GM06990 (cell line): ENCODE measurements at regions not wholly inside any gene's neighbourhood (a gene's known extent, or its start where the extent isn't known, plus 50 kb on each side); places are given as distances from the start of the nearest gene placed in this dataset.
"Not testable (repeated sequence)": the region's sequence is repeated elsewhere in the genome, so short reads cannot be mapped to it uniquely, and the experiment has no call there.

Experiments
- DNase-seq: peaks from one replicate; pipeline ENCODE4 v3.0.0-alpha.2; 2011; ENCODE audit not compliant: insufficient read length; ENCODE audit errors: extremely low read depth
- H3K27me3 ChIP-seq: replicated peaks from 2 replicates; pipeline ENCODE4 v1.6.0; 2011; ENCODE audit warnings: low read length; ENCODE audit not compliant: control insufficient read depth, insufficient read depth
- H3K36me3 ChIP-seq: 2 replicates; pipeline ENCODE4 v1.5.1; 2011; ENCODE audit warnings: low read length; ENCODE audit not compliant: control insufficient read depth, insufficient read depth
- H3K4me3 ChIP-seq: replicated peaks from 2 replicates; pipeline ENCODE4 v1.5.1; 2011; ENCODE audit warnings: low read depth, mild to moderate bottlenecking, control low read depth, low read length
- TF ChIP-seq, protein P1 (sequence below): IDR thresholded peaks from 2 replicates; pipeline ENCODE4 v1.5.1; 2011; ENCODE audit warnings: low read length, control low read depth, mild to moderate bottlenecking, inconsistent platforms; ENCODE audit not compliant: insufficient read depth, poor library complexity, severe bottlenecking

DNA sequence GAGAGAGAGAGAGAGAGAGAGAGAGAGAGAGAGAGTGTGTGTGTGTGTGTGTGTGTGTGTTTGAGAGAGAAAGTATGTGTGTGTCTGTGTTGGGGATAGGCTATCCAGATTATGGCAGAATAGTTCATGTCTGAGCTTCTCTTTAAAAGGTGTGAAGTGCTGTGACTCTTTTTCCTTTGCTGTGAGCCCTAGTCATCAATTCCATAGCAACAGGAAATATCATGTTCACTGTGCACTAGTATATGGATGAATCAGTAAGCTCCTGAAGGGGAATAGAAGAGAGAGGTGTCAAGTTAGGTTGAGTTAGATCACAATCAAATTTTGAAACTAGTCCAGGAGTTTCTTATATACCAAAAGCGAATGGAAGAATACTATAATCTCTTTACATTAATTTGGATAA, 318.7 kb downstream of the RFPL4B start:
- H3K36me3 ChIP-seq: no peaks in the 10 kb centered on the region
- TF ChIP-seq, protein P1, sequence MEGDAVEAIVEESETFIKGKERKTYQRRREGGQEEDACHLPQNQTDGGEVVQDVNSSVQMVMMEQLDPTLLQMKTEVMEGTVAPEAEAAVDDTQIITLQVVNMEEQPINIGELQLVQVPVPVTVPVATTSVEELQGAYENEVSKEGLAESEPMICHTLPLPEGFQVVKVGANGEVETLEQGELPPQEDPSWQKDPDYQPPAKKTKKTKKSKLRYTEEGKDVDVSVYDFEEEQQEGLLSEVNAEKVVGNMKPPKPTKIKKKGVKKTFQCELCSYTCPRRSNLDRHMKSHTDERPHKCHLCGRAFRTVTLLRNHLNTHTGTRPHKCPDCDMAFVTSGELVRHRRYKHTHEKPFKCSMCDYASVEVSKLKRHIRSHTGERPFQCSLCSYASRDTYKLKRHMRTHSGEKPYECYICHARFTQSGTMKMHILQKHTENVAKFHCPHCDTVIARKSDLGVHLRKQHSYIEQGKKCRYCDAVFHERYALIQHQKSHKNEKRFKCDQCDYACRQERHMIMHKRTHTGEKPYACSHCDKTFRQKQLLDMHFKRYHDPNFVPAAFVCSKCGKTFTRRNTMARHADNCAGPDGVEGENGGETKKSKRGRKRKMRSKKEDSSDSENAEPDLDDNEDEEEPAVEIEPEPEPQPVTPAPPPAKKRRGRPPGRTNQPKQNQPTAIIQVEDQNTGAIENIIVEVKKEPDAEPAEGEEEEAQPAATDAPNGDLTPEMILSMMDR: no peak
- H3K27me3 ChIP-seq: no peaks in the 10 kb centered on the region
- DNase-seq: no peak
- H3K4me3 ChIP-seq: no peak overlapping the region

DNA sequence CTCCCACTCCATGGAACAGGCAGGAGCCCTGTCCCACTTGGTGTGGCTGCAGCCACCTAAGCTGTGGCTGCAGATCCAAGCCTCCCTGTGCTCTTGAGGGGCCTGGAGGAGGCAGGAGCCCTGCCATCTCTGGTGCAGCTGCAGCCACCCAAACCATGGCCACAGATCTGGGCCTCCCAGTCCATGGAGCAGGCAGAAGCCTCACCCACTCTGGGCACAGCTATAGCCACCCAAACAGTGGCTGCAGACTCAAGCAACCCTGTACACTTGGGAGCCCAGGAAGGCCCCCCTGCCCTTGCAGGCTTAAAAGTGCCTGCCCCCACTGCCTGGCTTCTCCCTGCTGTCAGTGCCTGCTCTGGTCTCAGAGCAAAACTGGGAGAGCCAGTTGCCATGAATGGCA, 320.3 kb downstream of the RFPL4B start:
- Histone ChIP-seq H3K36me3 (no peaks in the 10 kb centered on the region), H3K27me3 (no peaks in the 10 kb centered on the region), H3K4me3 (no peak overlapping the region)
- TF ChIP-seq, protein P1: no peak
- no peak for DNase-seq

DNA sequence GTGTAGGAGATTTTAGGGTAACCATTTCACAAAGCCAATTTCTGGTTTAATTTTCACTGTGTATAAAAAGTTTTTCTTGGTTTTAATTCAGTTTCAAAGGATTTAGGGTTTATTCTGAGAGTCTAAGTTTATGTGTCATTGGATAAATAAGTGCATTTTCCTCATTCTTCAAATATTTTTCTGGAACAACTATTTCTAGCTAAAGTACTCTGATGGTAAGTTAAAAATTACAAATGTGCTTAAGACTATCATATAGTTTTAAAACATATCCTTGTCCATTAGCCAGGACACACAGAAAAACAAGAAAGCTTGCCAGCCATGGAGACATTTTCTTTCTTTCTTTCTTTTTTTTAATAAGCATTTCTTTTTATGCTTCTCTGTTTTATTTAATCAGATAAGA, 333.0 kb downstream of the RFPL4B start:
- Histone ChIP-seq H3K36me3 (no peaks in the 10 kb centered on the region), H3K27me3 (no peaks in the 10 kb centered on the region), H3K4me3 (no peak overlapping the region)
- TF ChIP-seq, protein P1: no peak
- no peak for DNase-seq

DNA sequence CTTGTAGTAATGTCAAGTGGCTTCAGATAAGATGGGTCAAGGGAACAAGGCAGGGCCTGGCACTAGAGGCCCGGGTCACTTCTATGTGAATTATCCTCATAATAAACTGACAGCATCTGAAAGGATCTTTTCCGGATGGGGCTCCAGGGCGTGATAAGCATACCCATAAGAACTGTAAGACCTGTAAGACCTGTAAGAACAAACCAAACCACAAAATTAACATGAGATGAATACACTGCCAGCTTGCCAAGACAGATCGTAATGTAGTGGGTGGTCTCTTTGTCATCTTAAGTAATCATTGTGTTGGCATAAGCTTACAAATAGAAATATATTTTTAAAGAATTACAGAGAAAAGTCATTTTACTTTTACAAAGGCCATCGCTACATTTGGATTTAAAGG, 334.9 kb downstream of the RFPL4B start:
- Histone ChIP-seq H3K27me3 (no peaks in the 10 kb centered on the region), H3K4me3 (no peak overlapping the region), H3K36me3 (no peaks in the 10 kb centered on the region)
- TF ChIP-seq, protein P1: no peak
- no peak for DNase-seq

DNA sequence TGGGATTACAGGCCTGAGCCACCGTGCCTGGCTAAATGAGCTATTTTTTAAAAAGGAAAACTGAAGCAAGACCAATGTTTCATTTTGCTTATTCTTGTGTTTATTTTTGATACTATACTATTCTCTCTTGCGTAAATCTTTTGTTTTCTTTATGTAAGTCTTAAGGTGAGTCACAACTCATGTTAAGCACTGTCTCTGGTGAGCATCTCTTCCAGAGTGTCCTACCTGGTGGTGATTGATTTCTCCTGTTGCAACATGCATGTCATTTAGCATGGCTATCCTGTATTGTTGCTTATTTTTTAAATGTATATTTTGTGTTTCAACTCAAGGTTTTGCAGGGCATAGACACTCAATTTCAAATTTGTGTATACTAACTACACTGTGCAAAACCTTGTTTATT, 336.0 kb downstream of the RFPL4B start:
- Histone ChIP-seq H3K27me3 (no peaks in the 10 kb centered on the region), H3K4me3 (no peak overlapping the region), H3K36me3 (no peaks in the 10 kb centered on the region)
- TF ChIP-seq, protein P1: no peak
- DNase-seq: no peak

DNA sequence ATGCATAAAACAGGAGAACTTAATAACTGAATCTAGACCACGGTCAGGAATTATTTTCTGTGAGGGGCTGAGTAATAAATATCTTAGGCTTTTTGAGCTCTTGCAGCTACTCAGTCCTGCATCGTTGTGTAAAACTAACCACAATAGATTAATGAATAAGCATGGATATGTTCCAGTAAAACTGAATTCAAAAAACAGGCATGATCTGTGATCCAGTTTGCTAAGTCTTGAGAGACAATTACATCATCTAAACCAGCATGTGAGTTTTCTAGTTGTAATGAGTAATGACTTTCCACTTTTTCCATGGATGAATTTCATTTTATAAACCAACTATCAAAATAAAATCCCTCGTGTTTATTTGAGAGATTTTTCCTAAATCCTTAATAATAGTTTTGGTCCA, 336.8 kb downstream of the RFPL4B start:
- no peak for DNase-seq
- TF ChIP-seq, protein P1: no peak
- no peaks in the 10 kb centered on the region for H3K36me3 ChIP-seq
- no peaks in the 10 kb centered on the region for H3K27me3 ChIP-seq
- no peak overlapping the region for H3K4me3 ChIP-seq

DNA sequence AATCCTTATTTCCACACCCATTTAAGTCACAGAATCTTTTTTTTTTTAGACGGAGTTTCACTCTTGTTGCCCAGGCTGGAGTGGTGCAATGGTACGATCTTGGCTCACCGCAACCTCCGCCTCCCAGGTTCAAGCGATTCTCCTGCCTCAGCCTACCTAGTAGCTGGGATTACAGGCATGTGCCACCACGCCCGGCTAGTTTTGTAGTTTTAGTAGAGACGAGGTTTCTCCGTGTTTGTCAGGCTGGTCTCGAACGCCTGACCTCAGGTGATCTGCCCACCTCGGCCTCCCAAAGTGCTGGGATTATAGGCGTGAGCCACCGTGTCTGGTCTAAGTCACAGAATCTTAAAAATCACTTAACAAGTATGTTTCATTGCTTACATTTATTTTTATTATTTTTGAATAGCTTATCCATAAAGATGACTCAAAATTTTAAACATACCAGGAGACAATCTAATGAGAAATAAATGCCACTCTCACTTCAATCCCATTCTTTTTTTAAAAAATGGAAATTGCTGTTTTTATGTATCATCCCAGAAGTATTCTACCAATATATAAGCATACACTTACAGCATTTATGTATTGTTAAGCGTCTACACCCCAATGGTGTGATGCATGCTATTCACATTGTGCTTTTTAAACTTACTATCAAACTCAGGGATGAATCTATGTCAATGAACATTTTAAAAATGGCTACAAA, 338.5 kb downstream of the RFPL4B start:
- not testable (repeated sequence) for H3K36me3 ChIP-seq, H3K4me3 ChIP-seq, H3K27me3 ChIP-seq, DNase-seq

DNA sequence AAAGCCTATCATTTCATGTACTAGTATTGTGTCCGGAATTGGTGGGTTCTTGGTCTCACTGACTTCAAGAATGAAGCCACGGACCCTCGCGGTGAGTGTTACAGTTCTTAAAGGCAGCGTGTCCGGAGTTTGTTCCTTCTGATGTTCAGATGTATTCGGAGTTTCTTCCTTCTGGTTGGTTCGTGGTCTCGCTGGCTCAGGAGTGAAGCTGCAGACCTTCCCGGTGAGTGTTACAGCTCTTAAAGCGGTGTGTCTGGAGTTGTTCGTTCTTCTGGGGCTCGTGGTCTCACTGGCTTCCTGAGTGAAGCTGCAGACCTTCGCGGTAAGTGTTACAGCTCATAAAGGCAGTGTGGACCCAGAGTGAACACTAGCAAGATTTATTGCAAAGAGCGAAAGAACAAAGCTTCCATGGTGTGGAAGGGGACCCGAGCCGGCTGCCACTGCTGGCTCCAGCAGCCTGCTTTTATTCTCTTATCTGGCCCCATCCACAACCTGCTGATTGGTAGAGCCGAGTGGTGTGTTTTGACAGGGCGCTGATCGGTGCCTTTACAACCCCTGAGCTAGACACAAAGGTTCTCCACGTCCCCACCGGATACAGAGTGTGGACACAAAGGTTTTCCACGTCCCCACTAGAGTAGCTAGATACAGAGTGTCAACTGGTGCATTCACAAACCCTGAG, 341.5 kb downstream of the RFPL4B start:
- not testable (repeated sequence) for H3K4me3 ChIP-seq, H3K27me3 ChIP-seq, H3K36me3 ChIP-seq, DNase-seq
